Fibroblast of mammary gland (primary cell): ENCODE measurements at regions not wholly inside any gene's neighbourhood (a gene's known extent, or its start where the extent isn't known, plus 50 kb on each side); places are given as distances from the start of the nearest gene placed in this dataset.

Experiments
- DNase-seq: peaks from one replicate; pipeline ENCODE4 v3.0.0-alpha.2; 2010; ENCODE audit warnings: low read depth
- H3K4me3 ChIP-seq: 2 replicates; pipeline ENCODE4 v1.5.1; 2011; ENCODE audit warnings: low read depth, mild to moderate bottlenecking, low read length, moderate library complexity; ENCODE audit not compliant: control insufficient read depth
- CTCF ChIP-seq: conservative IDR thresholded peaks from 2 replicates; pipeline ENCODE4 v1.5.1; 2011; ENCODE audit warnings: low read depth, low read length, inconsistent platforms; ENCODE audit not compliant: control insufficient read depth, insufficient read depth

GRCh38 chr15:96504371-96504770 is 173.9 kb downstream of the NR2F2 start:
- no peak overlapping the region for H3K4me3 ChIP-seq
- TF ChIP-seq CTCF, result no peak
- no peak for DNase-seq

- DNase-seq, result no peak
- no peak for TF ChIP-seq CTCF
Measured at GRCh38 chr15:96505014-96505413, 174.5 kb downstream of the NR2F2 start.

GRCh38 chr15:96514607-96515285 is 184.2 kb downstream of the NR2F2 start:
- TF ChIP-seq CTCF, result no peak
- H3K4me3 ChIP-seq, result no peak overlapping the region
- no peak for DNase-seq

More at GRCh38 chr15:96505014-96505413, 174.5 kb downstream of the NR2F2 start:
- no peak overlapping the region for H3K4me3 ChIP-seq

- no peak for TF ChIP-seq CTCF
- no peak overlapping the region for H3K4me3 ChIP-seq
- no peak for DNase-seq
Measured at GRCh38 chr15:96515371-96515770, 184.9 kb downstream of the NR2F2 start.

GRCh38 chr15:96521386-96521785 is 190.9 kb downstream of the NR2F2 start:
- H3K4me3 ChIP-seq, result no peak overlapping the region
- no peak for TF ChIP-seq CTCF
- no peak for DNase-seq

- no peak for DNase-seq
- H3K4me3 ChIP-seq, result no peak overlapping the region
- TF ChIP-seq CTCF, result no peak
Measured at GRCh38 chr15:96524676-96525417, 194.3 kb downstream of the NR2F2 start.
